ENCODE measurements at regions not wholly inside any gene's neighbourhood (a gene's known extent, or its start where the extent isn't known, plus 50 kb on each side); places are given as distances from the start of the nearest gene placed in this dataset.

- TF ChIP-seq CTCF (IDR thresholded peaks at IDR 0.05) (no peak), POLR2AphosphoS5 (IDR thresholded peaks at IDR 0.05) (no peak), POLR2A (IDR thresholded peaks at IDR 0.05; ENCODE audit: low read depth) (no peak)
Measured at GRCh38 chr16:27723711-27724481, 174.0 kb downstream of the KATNIP start.

Data from esophagus muscularis mucosa (tissue), 3 donors.